PC-9 (cell line): ENCODE measurements at regions not wholly inside any gene's neighbourhood (a gene's known extent, or its start where the extent isn't known, plus 50 kb on each side); places are given as distances from the start of the nearest gene placed in this dataset.

Experiments
- BruUV-seq: library from RNA; stranded (reverse); fragments of 400-500 nt; replicated peaks from 2 replicates; lab custom pipeline; 2021; lab: Mats Ljungman, UMichigan
- CTCF ChIA-PET: fragments of 300-600 bp; sonication (Branson Sonifier 250); formaldehyde crosslinking; loops from one replicate; lab custom pipeline; 2022; ENCODE audit warnings: antibody characterized with exemption; lab: Charles Lee
- POLR2A ChIA-PET: fragments of 300-600 bp; sonication (Branson Sonifier 250); formaldehyde crosslinking; loops from one replicate; lab custom pipeline; 2022; ENCODE audit warnings: antibody characterized with exemption; ENCODE audit not compliant: unreplicated experiment; lab: Charles Lee
- DNase-seq, 2 experiments: peaks; one replicate each; pipeline versions ENCODE4 v3.0.0 to v3.0.0-alpha.2; 2015 to 2022; ENCODE audit warnings: mixed read lengths in 1 of 2
- H2AFZ ChIP-seq: fragments of 200-600 bp; sonication (generic); 2 replicates; pipeline ENCODE4 v1.8.1; 2017; ENCODE audit warnings: antibody characterized with exemption
- H3F3A ChIP-seq: fragments of 200-600 bp; sonication (generic); 2 replicates; pipeline ENCODE4 v1.8.1; 2017; ENCODE audit warnings: antibody characterized with exemption, mild to moderate bottlenecking, low read depth; ENCODE audit not compliant: insufficient read depth
- H3K27ac ChIP-seq: fragments of 200-600 bp; sonication (generic); 2 replicates; pipeline ENCODE4 v1.6.1; 2016; ENCODE audit warnings: mixed run types
- H3K27me3 ChIP-seq: fragments of 200-600 bp; sonication (generic); 2 replicates; pipeline ENCODE4 v1.6.1; 2016; ENCODE audit warnings: low read depth, mixed run types; ENCODE audit not compliant: insufficient read depth
- H3K36me3 ChIP-seq: fragments of 200-600 bp; sonication (generic); 2 replicates; pipeline ENCODE4 v1.6.1; 2016; ENCODE audit warnings: low read depth, mixed run types
- H3K4me1 ChIP-seq: fragments of 200-600 bp; sonication (generic); replicated peaks from 2 replicates; pipeline ENCODE4 v1.6.1; 2016; ENCODE audit warnings: mixed run types; ENCODE audit not compliant: insufficient read depth
- H3K4me2 ChIP-seq: fragments of 200-600 bp; sonication (generic); 2 replicates; pipeline ENCODE4 v1.6.1; 2017; ENCODE audit warnings: mixed run types
- H3K4me3 ChIP-seq: fragments of 200-600 bp; sonication (generic); 2 replicates; pipeline ENCODE4 v1.6.1; 2016; ENCODE audit warnings: mixed run types
- H3K79me2 ChIP-seq: fragments of 200-600 bp; sonication (generic); 2 replicates; pipeline ENCODE4 v1.6.1; 2017; ENCODE audit warnings: low read depth, mixed run types
- H3K9me2 ChIP-seq: fragments of 200-600 bp; sonication (generic); 2 replicates; pipeline ENCODE4 v1.8.1; 2017; ENCODE audit warnings: mild to moderate bottlenecking; ENCODE audit not compliant: insufficient read depth
- H3K9me3 ChIP-seq: fragments of 200-600 bp; sonication (generic); 2 replicates; pipeline ENCODE4 v1.8.1; 2016; ENCODE audit warnings: low read depth; ENCODE audit not compliant: insufficient read depth
- H4K20me1 ChIP-seq: fragments of 200-600 bp; sonication (generic); 2 replicates; pipeline ENCODE4 v1.8.1; 2017; ENCODE audit not compliant: insufficient read depth
- CTCF ChIP-seq: fragments of 200-600 bp; sonication (generic); conservative IDR thresholded peaks from 2 replicates; pipeline ENCODE4 v1.6.1; 2017; ENCODE audit warnings: mixed run types, antibody characterized with exemption, mild to moderate bottlenecking, moderate library complexity
- EZH2 ChIP-seq: fragments of 200-600 bp; sonication (generic); IDR thresholded peaks from 2 replicates; pipeline ENCODE4 v1.8.0; 2017; ENCODE audit warnings: antibody characterized with exemption, low read depth
- intact Hi-C: fragments of 100-400 bp; cut with micrococcal nuclease; formaldehyde crosslinking; loops from one replicate; pipeline ENCODE4 v1.10.0; 2022; ENCODE audit not compliant: unreplicated experiment

GRCh38 chr3:13947912-13948311 lies 68.0 kb upstream of the WNT7A start:
- no peaks in the 10 kb centered on the region for H3K36me3 ChIP-seq
- H3K79me2 ChIP-seq: no peaks in the 10 kb centered on the region
- ChIA-PET POLR2A (no interaction called here), CTCF (no interaction called here)
- no peaks in the 10 kb centered on the region for H3K4me1 ChIP-seq
- no peaks in the 10 kb centered on the region for H3K9me2 ChIP-seq
- DNase-seq: no peak
- BruUV-seq: no TSS peak
- H3K4me2 ChIP-seq: no peak overlapping the region
- H3K27ac ChIP-seq: no peak overlapping the region
- H3K4me3 ChIP-seq: no peak overlapping the region
- H4K20me1 ChIP-seq: no peaks in the 10 kb centered on the region
- intact Hi-C loops: no loop called here
- H2AFZ ChIP-seq: no peak overlapping the region
- no peaks in the 10 kb centered on the region for H3F3A ChIP-seq
- no peaks in the 10 kb centered on the region; the same call in 1 of the 2 replicates for H3K27me3 ChIP-seq
- TF ChIP-seq CTCF: no peak
- no peak for TF ChIP-seq EZH2
- no peaks in the 10 kb centered on the region; the same call in 1 of the 2 replicates for H3K9me3 ChIP-seq

- H3F3A ChIP-seq: no peaks in the 10 kb centered on the region
- no peak overlapping the region for H3K27ac ChIP-seq
- ChIA-PET CTCF (no interaction called here), POLR2A (no interaction called here)
- H3K9me2 ChIP-seq: no peaks in the 10 kb centered on the region
- H3K4me3 ChIP-seq: no peak overlapping the region
- H3K9me3 ChIP-seq: no peaks in the 10 kb centered on the region
- DNase-seq: no peak
- H3K4me1 ChIP-seq: no peaks in the 10 kb centered on the region
- H2AFZ ChIP-seq: no peak overlapping the region
- no peak overlapping the region for H3K4me2 ChIP-seq
- no peaks in the 10 kb centered on the region for H3K36me3 ChIP-seq
- H3K79me2 ChIP-seq: no peaks in the 10 kb centered on the region
- no peak for TF ChIP-seq EZH2
- TF ChIP-seq CTCF: no peak
- H4K20me1 ChIP-seq: no peaks in the 10 kb centered on the region
- peaks cover 20% of the 10 kb centered on the region; the same call in 1 of the 2 replicates for H3K27me3 ChIP-seq
- intact Hi-C loops: no loop called here
- no TSS peak for BruUV-seq
Measured at GRCh38 chr3:13939206-13939605, 59.3 kb upstream of the WNT7A start.

GRCh38 chr3:13937131-13937530 lies 57.3 kb upstream of the WNT7A start:
- BruUV-seq: no TSS peak
- ChIA-PET POLR2A (no interaction called here), CTCF (no interaction called here)
- no peak overlapping the region for H3K4me3 ChIP-seq
- peaks cover 29% of the 10 kb centered on the region for H3K27me3 ChIP-seq
- no peaks in the 10 kb centered on the region for H3F3A ChIP-seq
- H3K9me2 ChIP-seq: no peaks in the 10 kb centered on the region
- H2AFZ ChIP-seq: no peak overlapping the region
- no peaks in the 10 kb centered on the region for H3K9me3 ChIP-seq
- TF ChIP-seq EZH2 (no peak), CTCF (no peak)
- no peak for DNase-seq
- H3K36me3 ChIP-seq: no peaks in the 10 kb centered on the region
- no peak overlapping the region for H3K27ac ChIP-seq
- no peak overlapping the region for H3K4me2 ChIP-seq
- H4K20me1 ChIP-seq: no peaks in the 10 kb centered on the region
- no peaks in the 10 kb centered on the region for H3K79me2 ChIP-seq
- intact Hi-C loops: no loop called here
- H3K4me1 ChIP-seq: no peaks in the 10 kb centered on the region
